ENCODE measurements at regions not wholly inside any gene's neighbourhood (a gene's known extent, or its start where the extent isn't known, plus 50 kb on each side); places are given as distances from the start of the nearest gene placed in this dataset.

GRCh38 chr13:106213028-106213757, 322.3 kb downstream of the EFNB2 start:
- H3K79me2 ChIP-seq (ENCODE audit: low read length): no peaks in the 10 kb centered on the region
- H4K20me1 ChIP-seq (ENCODE audit: insufficient read depth, low read length): no peaks in the 10 kb centered on the region
- no peak overlapping the region for H3K9ac ChIP-seq (ENCODE audit: low read length)
- no peaks in the 10 kb centered on the region for H3K4me1 ChIP-seq (ENCODE audit: low read length)
- no peaks in the 10 kb centered on the region for H3K36me3 ChIP-seq (replicated peaks; ENCODE audit: low read depth, low read length)
- no peak overlapping the region for H3K4me2 ChIP-seq (ENCODE audit: low read length)
- TF ChIP-seq, protein P1, sequence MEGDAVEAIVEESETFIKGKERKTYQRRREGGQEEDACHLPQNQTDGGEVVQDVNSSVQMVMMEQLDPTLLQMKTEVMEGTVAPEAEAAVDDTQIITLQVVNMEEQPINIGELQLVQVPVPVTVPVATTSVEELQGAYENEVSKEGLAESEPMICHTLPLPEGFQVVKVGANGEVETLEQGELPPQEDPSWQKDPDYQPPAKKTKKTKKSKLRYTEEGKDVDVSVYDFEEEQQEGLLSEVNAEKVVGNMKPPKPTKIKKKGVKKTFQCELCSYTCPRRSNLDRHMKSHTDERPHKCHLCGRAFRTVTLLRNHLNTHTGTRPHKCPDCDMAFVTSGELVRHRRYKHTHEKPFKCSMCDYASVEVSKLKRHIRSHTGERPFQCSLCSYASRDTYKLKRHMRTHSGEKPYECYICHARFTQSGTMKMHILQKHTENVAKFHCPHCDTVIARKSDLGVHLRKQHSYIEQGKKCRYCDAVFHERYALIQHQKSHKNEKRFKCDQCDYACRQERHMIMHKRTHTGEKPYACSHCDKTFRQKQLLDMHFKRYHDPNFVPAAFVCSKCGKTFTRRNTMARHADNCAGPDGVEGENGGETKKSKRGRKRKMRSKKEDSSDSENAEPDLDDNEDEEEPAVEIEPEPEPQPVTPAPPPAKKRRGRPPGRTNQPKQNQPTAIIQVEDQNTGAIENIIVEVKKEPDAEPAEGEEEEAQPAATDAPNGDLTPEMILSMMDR (IDR thresholded peaks at IDR 0.05; ENCODE audit: low read depth, low read length): no peak
- no peak for TF ChIP-seq EZH2phosphoT487 (IDR thresholded peaks at IDR 0.05; ENCODE audit: low read depth)
- no peaks in the 10 kb centered on the region for H3K27me3 ChIP-seq (ENCODE audit: low read depth, low read length)
- H3K4me3 ChIP-seq (ENCODE audit: low read length): no peak overlapping the region
- H3K27ac ChIP-seq (ENCODE audit: low read length): no peak overlapping the region
- H3K9me3 ChIP-seq (ENCODE audit: insufficient read depth, low read length): no peaks in the 10 kb centered on the region
- no peak overlapping the region for H2AFZ ChIP-seq (ENCODE audit: low read depth, low read length)

DNA sequence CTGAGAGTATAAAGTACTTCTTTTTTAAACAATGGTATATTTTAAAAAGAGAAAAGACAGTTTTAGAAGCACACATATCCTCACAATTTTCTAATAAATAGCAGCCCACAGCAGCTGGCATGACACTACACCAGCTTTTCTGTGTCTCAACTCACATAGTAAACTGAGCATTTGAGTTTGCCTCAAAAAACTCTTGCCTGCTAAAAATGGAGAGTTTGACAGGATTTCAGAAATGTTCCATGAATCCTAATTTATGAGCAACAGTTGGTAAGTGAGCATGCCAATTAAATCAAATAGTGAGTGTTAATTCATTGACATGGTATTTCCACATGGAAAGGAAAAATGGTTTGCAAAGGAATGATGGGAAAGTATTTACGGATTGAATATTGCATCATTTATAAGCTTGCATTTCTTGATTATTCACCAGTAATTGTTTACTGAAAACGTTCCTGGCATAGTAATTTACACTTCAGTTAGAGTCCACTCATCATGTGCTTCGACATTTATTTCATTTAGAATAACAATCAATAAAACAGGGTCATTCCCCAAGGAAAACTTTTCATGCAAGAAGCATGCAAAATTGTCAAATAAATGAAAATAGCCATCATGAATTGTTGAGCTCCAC, 323.0 kb downstream of the EFNB2 start:
- H3K27me3 ChIP-seq (ENCODE audit: low read depth, low read length): no peaks in the 10 kb centered on the region
- H3K4me3 ChIP-seq (ENCODE audit: low read length): no peak overlapping the region
- no peak overlapping the region for H3K27ac ChIP-seq (ENCODE audit: low read length)
- no peaks in the 10 kb centered on the region for H4K20me1 ChIP-seq (ENCODE audit: insufficient read depth, low read length)
- no peaks in the 10 kb centered on the region for H3K79me2 ChIP-seq (ENCODE audit: low read length)
- H3K4me1 ChIP-seq (ENCODE audit: low read length): no peaks in the 10 kb centered on the region
- H2AFZ ChIP-seq (ENCODE audit: low read depth, low read length): no peak overlapping the region
- no peaks in the 10 kb centered on the region for H3K36me3 ChIP-seq (replicated peaks; ENCODE audit: low read depth, low read length)
- TF ChIP-seq, protein P1 (IDR thresholded peaks at IDR 0.05; ENCODE audit: low read depth, low read length): no peak
- no peak for TF ChIP-seq EZH2phosphoT487 (IDR thresholded peaks at IDR 0.05; ENCODE audit: low read depth)
- no peaks in the 10 kb centered on the region for H3K9me3 ChIP-seq (ENCODE audit: insufficient read depth, low read length)
- no peak overlapping the region for H3K9ac ChIP-seq (ENCODE audit: low read length)
- no peak overlapping the region for H3K4me2 ChIP-seq (ENCODE audit: low read length)

- peaks cover 7% of the 10 kb centered on the region for H3K4me1 ChIP-seq (ENCODE audit: low read length)
Observed at GRCh38 chr13:106210324-106210723, 325.1 kb downstream of the EFNB2 start.

DNA sequence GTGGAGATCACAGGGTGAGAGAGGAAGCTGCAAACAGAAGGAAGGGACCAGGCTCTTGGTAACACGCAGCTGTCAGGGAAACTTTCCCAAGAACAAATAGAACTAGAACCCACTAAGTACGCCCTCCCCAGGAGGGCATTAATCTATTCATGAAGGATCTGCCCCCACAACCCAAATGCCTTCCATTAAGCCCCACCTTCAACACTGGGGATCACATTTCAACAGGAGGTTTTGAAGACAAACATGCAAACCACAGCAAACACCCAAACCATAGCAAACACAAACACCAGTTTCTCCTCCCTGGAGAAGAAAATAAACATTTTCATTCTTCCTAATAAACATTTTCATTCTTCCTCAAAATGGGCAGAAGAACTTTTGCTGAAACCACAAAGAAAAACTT, 329.6 kb downstream of the EFNB2 start:
- Histone ChIP-seq H3K9me3 (ENCODE audit: insufficient read depth, low read length) (no peaks in the 10 kb centered on the region), H3K27ac (ENCODE audit: low read length) (no peak overlapping the region), H3K79me2 (ENCODE audit: low read length) (no peaks in the 10 kb centered on the region), H3K36me3 (replicated peaks; ENCODE audit: low read depth, low read length) (no peaks in the 10 kb centered on the region), H3K27me3 (ENCODE audit: low read depth, low read length) (no peaks in the 10 kb centered on the region), H3K4me3 (ENCODE audit: low read length) (no peak overlapping the region), H4K20me1 (ENCODE audit: insufficient read depth, low read length) (no peaks in the 10 kb centered on the region), H3K9ac (ENCODE audit: low read length) (no peak overlapping the region), H3K4me2 (ENCODE audit: low read length) (no peak overlapping the region), H2AFZ (ENCODE audit: low read depth, low read length) (no peak overlapping the region), H3K4me1 (ENCODE audit: low read length) (peaks cover 7% of the 10 kb centered on the region)
- TF ChIP-seq EZH2phosphoT487 (IDR thresholded peaks at IDR 0.05; ENCODE audit: low read depth): no peak
- TF ChIP-seq, protein P1 (IDR thresholded peaks at IDR 0.05; ENCODE audit: low read depth, low read length): no peak

More at GRCh38 chr13:106210324-106210723, 325.1 kb downstream of the EFNB2 start:
- H2AFZ ChIP-seq (ENCODE audit: low read depth, low read length): no peak overlapping the region
- no peaks in the 10 kb centered on the region for H3K9me3 ChIP-seq (ENCODE audit: insufficient read depth, low read length)
- TF ChIP-seq, protein P1 (IDR thresholded peaks at IDR 0.05; ENCODE audit: low read depth, low read length): no peak
- no peaks in the 10 kb centered on the region for H3K27me3 ChIP-seq (ENCODE audit: low read depth, low read length)
- H3K4me3 ChIP-seq (ENCODE audit: low read length): no peak overlapping the region
- no peak overlapping the region for H3K9ac ChIP-seq (ENCODE audit: low read length)
- H4K20me1 ChIP-seq (ENCODE audit: insufficient read depth, low read length): no peaks in the 10 kb centered on the region
- no peaks in the 10 kb centered on the region for H3K36me3 ChIP-seq (replicated peaks; ENCODE audit: low read depth, low read length)
- no peak overlapping the region for H3K27ac ChIP-seq (ENCODE audit: low read length)
- no peaks in the 10 kb centered on the region for H3K79me2 ChIP-seq (ENCODE audit: low read length)
- H3K4me2 ChIP-seq (ENCODE audit: low read length): no peak overlapping the region

All from OCI-LY3 (cell line).